ENCODE measurements at regions not wholly inside any gene's neighbourhood (a gene's known extent, or its start where the extent isn't known, plus 50 kb on each side); places are given as distances from the start of the nearest gene placed in this dataset.
"Not testable (repeated sequence)": the region's sequence is repeated elsewhere in the genome, so short reads cannot be mapped to it uniquely, and the experiment has no call there.

GRCh38 chr1:221867003-221867402 is 125.1 kb upstream of the DUSP10 start:
- no peak for DNase-seq

DNA sequence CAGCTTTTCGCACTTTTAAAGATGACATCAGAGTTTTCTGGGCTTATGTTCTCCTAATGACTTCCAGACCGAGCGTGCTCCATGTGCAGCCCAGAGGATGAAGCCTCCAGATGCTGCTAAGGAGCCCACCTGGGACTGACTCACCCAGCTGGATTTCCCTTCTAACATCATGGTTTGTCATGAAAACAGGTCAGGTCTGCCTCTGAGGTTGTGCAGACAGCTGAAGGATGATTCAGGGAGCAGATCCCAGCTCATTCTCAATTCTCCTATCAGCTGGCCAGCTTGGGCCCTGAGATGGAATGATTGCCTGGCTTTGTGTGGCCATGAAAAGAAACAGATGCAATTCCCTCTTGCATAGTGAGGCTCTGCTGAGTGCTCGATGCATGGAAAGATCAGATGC is 123.9 kb upstream of the DUSP10 start:
- DNase-seq = no peak

DNA sequence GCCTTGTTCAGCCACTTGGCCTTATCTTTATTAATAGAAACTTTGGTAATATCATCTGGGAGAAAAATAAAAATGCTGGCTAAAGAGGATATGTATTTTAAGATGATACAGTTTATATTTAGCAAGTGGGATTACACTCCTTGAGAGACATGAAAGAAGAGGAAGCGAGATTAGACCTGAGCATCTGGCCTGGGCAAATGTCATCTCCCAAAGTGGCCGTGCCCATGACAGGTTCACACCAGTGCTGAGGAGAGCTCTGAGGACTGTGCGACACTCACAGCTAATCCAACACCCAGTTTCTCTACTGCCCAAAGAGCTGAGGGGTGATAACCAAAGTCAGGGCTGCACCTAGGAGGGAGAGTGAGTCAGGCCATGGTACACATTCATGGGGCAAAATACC is 121.7 kb upstream of the DUSP10 start:
- no peak for DNase-seq

GRCh38 chr1:221862971-221863370 is 121.1 kb upstream of the DUSP10 start:
- no peak for DNase-seq

DNA sequence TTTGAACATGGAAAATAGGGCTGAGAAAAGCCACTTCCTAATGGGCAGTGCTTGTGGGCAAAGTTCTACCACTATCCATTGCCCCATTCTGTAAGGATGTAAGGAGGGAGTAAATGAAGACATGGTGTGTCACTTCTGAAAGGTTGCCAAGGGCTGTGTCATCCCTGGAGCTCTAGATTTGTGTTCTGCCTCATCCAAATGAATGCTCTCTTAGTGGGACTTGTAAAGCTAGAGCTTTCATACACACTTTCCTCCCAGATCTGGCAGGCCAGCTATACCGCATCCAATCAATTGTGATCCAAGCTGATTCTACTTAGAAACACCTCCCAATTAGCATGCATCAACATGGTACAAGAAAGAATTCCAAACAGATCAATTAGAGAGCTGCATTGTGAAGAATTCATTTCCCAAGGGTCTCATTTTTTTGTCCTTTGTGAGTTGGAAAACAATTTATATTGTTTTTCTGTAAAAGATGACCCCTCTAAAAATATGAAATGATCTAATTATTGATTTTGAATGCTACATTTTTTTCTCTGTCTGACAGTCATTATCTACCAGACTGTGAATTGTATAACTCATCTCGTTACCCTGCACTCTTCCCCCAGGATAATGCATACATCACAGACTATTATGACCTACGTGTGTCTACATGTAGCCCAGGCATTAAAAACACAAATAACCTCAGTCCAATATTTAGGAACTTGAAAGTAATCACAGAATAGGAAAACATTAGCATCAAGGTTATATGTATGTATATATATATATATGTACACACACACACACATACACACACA is 117.1 kb upstream of the DUSP10 start:
- DNase-seq = no peak

GRCh38 chr1:221857094-221857444 is 115.2 kb upstream of the DUSP10 start:
- not testable (repeated sequence) for DNase-seq

GRCh38 chr1:221856228-221857093 is 114.6 kb upstream of the DUSP10 start:
- no peak for DNase-seq

GRCh38 chr1:221855156-221855555 is 113.3 kb upstream of the DUSP10 start:
- DNase-seq = no peak

DNA sequence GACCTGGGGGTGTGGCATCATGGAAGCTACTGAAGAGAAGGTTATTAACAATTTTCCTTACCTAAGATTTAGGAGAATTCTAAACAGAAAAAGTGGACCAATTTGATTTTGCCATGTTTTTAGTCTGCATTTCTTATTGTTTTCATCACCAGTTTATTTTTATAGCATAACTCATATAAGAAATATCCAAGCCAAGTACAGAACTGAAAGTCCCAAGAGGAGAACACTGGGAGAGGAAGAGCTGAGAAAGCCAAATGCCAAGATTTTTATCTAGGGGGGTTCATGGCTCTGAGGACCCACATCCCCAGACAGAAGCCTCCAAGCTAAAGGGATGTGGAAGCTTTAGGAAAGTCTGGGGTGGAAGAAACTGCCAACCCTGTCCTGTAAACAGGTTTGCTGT is 109.4 kb upstream of the DUSP10 start:
- no peak for DNase-seq

DNA sequence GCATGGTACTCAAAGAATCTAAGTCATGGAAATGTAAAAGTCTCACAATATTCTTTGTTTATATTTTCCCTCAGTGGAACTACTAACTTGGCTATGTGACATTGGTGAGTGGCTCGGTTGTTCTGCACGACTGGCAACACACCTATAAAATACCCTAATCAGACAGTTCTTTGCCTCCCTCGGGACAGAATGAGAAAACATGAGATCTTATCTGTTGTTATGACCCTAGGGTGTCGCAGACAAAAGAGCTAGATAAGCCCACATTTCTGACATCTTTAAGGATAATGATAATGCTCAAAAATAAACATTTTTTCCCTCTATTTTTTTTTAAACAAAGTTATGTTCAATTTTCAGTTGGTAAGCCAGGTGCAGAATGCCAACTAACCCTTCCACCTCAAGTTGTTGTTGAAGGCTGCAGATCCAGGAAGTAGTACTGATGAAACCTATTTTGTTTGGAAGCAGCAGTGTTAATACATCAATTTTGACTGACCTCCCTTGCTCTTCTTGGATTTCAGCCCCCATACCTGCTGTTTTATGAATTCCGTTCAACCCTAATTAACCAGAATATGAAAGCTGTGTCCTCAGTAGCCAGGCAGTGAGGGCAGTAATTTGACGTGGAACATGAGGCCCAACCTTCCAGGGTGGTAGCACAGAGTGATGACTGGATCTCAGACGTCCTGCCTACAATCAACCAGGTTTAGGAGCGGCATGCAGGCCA is 108.7 kb upstream of the DUSP10 start:
- no peak for DNase-seq

DNA sequence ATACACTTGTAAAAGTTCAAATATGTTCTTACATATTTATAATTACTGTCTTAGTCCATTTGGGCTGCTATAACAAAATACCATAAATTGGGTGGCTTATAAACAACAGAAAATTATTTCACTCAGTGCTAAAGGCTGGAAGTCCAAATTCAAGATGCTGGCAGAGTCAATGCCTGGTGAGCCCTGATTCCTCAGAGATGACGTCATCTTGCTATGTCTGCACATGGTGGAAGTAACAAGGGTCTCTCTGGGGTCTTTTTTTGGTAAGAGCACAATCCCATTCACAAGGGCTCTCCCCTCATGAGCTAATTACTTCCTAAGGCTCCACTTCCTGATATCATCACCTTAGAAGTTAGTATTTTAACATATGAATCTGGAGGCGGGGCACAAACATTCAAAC is 108.0 kb upstream of the DUSP10 start:
- no peak for DNase-seq

DNA sequence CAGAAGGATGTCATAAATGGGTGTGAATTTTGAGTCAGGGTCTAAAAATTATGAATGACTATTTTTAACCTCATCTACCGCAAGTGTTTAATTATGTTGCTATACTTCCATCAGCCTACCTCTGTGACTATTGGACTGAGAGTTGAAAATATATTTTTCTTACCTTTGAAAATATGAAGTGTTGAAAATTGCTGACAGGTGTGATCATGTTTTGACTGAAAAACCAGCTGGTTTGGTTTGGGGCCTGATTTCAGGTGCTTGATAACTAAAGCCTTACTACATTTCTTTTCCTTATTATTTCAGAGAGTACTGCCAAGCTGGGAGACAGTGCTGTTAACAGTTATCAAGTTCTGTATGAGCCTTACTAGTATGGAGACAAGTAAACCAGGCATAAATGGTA is 107.2 kb upstream of the DUSP10 start:
- no peak for DNase-seq

- no peak for DNase-seq
Measured at GRCh38 chr1:221847676-221848075, 105.8 kb upstream of the DUSP10 start.

GRCh38 chr1:221845650-221846371 is 103.9 kb upstream of the DUSP10 start:
- DNase-seq = no peak

DNA sequence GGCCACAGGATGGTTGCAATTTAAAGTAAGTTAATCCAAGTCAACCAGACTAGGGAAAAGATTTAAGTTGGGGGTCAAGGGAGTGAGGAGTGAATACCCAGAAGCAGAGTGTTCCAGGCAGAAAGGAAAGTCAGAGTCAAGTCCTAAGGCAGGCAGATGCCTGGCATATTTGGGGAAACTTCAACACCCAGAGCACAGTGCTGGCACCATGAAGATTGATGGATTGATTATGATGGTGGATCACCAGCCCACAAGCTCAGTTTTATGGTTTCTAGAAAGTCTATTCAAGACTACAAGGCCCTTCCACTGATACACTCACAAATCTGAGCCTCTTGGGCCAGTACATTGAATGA is 100.1 kb upstream of the DUSP10 start:
- DNase-seq = no peak

- no peak for DNase-seq
Measured at GRCh38 chr1:221841251-221841982, 99.5 kb upstream of the DUSP10 start.

DNA sequence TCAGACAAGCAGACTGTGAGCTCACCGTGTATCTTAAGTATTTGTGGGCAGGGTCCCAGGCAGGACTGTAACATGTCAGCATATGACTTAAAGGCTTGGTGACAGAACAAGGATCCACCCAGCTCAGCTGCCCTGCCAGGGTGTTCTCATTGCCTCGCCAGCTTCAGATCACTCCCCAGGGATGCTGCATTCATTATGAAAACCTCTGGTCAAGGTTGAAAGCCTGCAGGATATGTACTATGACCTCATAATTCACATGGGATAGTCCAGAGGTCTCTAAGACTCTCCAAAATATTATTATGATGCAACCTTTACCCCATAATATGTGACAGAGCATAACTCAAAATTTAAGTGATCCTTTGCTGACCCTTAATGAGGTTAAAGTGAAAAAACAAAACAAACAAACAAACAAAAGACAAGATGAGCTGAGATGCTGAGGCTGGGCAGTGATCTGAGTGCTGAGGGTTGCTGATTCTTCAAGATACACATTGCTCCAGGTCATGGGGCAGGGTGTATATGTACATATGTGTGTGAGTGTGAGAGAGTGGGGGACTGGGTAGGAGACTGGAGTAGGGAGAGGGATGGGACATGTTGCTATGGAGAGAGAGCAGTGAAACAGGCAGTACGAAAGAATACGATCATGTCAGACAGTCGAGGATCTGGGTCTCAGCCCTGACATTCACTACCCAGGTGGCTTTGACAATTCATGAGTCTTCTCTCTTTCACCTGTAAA is 98.8 kb upstream of the DUSP10 start:
- DNase-seq = no peak

- peak; percentile 87 for DNase-seq
Measured at GRCh38 chr1:221839782-221840395, 98.0 kb upstream of the DUSP10 start.

GRCh38 chr1:221839321-221839720 is 97.4 kb upstream of the DUSP10 start:
- DNase-seq = no peak

- DNase-seq = peak; percentile 36
Measured at GRCh38 chr1:221837896-221838295, 96.0 kb upstream of the DUSP10 start.
